WTC11 (cell line): ENCODE measurements at regions not wholly inside any gene's neighbourhood (a gene's known extent, or its start where the extent isn't known, plus 50 kb on each side); places are given as distances from the start of the nearest gene placed in this dataset.

Experiments
- ATAC-seq: fragments of 200-7000 bp; cut with Tn5 transposase; 2 replicates; pipeline ENCODE4 v1.10.0; 2021; ENCODE audit warnings: mild to moderate bottlenecking, moderate library complexity
- CTCF ChIA-PET: fragments of 300-600 bp; sonication (Branson Sonifier 250); formaldehyde crosslinking; loops from one replicate; lab custom pipeline; 2021; ENCODE audit warnings: antibody characterized with exemption; lab: Charles Lee
- POLR2A ChIA-PET: fragments of 350-600 bp; sonication (Branson Sonifier 250); formaldehyde crosslinking; loops from one replicate; lab custom pipeline; 2021; ENCODE audit warnings: antibody characterized with exemption; lab: Charles Lee
- DNase-seq: peaks from one replicate; pipeline ENCODE4 v3.0.0; 2021; ENCODE audit warnings: low spot score
- H3K27ac Mint-ChIP-seq: 2 replicates; pipeline ENCODE4 v1.8.0; 2021; ENCODE audit warnings: mixed read lengths
- H3K27me3 Mint-ChIP-seq: 2 replicates; pipeline ENCODE4 v1.8.0; 2021; ENCODE audit warnings: low read depth, mild to moderate bottlenecking, moderate library complexity, mixed read lengths
- H3K36me3 Mint-ChIP-seq: 2 replicates; pipeline ENCODE4 v1.8.0; 2021; ENCODE audit warnings: mixed read lengths
- H3K4me1 Mint-ChIP-seq: 2 replicates; pipeline ENCODE4 v1.8.0; 2022; ENCODE audit warnings: mixed read lengths
- H3K4me3 Mint-ChIP-seq: 2 replicates; pipeline ENCODE4 v1.8.0; 2021; ENCODE audit warnings: mild to moderate bottlenecking, moderate library complexity, mixed read lengths
- H3K9me3 Mint-ChIP-seq: 2 replicates; pipeline ENCODE4 v1.8.0; 2021; ENCODE audit warnings: mixed read lengths
- AR ChIP-seq: fragments of 250-450 bp; sonication (Bioruptor Pico); IDR thresholded peaks from 2 replicates; pipeline ENCODE4 v1.9.0; 2021; ENCODE audit warnings: mild to moderate bottlenecking
- ETV6 ChIP-seq: sonication (generic); formaldehyde crosslinking; IDR thresholded peaks from 2 replicates; pipeline ENCODE4 v1.8.1; 2022; ENCODE audit warnings: mild to moderate bottlenecking, missing genetic modification reagents
- FOXP1 ChIP-seq: sonication (generic); formaldehyde crosslinking; IDR thresholded peaks from 2 replicates; pipeline ENCODE4 v1.8.0; 2022; ENCODE audit warnings: missing genetic modification reagents, mild to moderate bottlenecking, moderate library complexity, borderline replicate concordance
- GRHL2 ChIP-seq: fragments of 250-450 bp; sonication (Bioruptor Pico); IDR thresholded peaks from 2 replicates; pipeline ENCODE4 v1.8.0; 2022; ENCODE audit warnings: mild to moderate bottlenecking, moderate library complexity; ENCODE audit not compliant: insufficient replicate concordance, severe bottlenecking
- GTF2I ChIP-seq: fragments of 250-450 bp; sonication (Bioruptor Pico); conservative IDR thresholded peaks from 2 replicates; pipeline ENCODE4 v1.4.0; 2021; ENCODE audit warnings: mild to moderate bottlenecking
- HMGXB4 ChIP-seq: sonication (generic); formaldehyde crosslinking; IDR thresholded peaks from 2 replicates; pipeline ENCODE4 v1.8.1; 2023; ENCODE audit warnings: mild to moderate bottlenecking, moderate library complexity, missing genetic modification reagents
- IRF2 ChIP-seq: sonication (generic); formaldehyde crosslinking; IDR thresholded peaks from 2 replicates; pipeline ENCODE4 v1.8.0; 2022; ENCODE audit warnings: low read depth, missing genetic modification reagents, borderline replicate concordance
- KAT7 ChIP-seq: sonication (generic); formaldehyde crosslinking; IDR thresholded peaks from 2 replicates; pipeline ENCODE4 v1.8.1; 2023; ENCODE audit warnings: missing genetic modification reagents, mild to moderate bottlenecking, borderline replicate concordance
- MAX ChIP-seq: sonication (generic); formaldehyde crosslinking; IDR thresholded peaks from 2 replicates; pipeline ENCODE4 v1.8.0; 2022; ENCODE audit warnings: mild to moderate bottlenecking, missing genetic modification reagents
- MXD4 ChIP-seq: fragments of 250-450 bp; sonication (Bioruptor Pico); IDR thresholded peaks from 2 replicates; pipeline ENCODE4 v1.8.0; 2021; ENCODE audit warnings: mild to moderate bottlenecking, moderate library complexity, borderline replicate concordance
- NFE2L1 ChIP-seq: sonication (generic); formaldehyde crosslinking; IDR thresholded peaks from 2 replicates; pipeline ENCODE4 v1.8.1; 2023; ENCODE audit warnings: missing genetic modification reagents
- NFYB ChIP-seq: sonication (generic); formaldehyde crosslinking; conservative IDR thresholded peaks from 2 replicates; pipeline ENCODE4 v1.8.0; 2022; ENCODE audit warnings: low read depth, missing genetic modification reagents
- RELA ChIP-seq: sonication (generic); formaldehyde crosslinking; IDR thresholded peaks from 2 replicates; pipeline ENCODE4 v1.8.1; 2022; ENCODE audit warnings: missing genetic modification reagents, mild to moderate bottlenecking, borderline replicate concordance
- SMAD3 ChIP-seq: sonication (generic); formaldehyde crosslinking; IDR thresholded peaks from 2 replicates; pipeline ENCODE4 v1.8.0; 2022; ENCODE audit warnings: missing genetic modification reagents, mild to moderate bottlenecking, borderline replicate concordance
- TEAD1 ChIP-seq: sonication (generic); formaldehyde crosslinking; IDR thresholded peaks from 2 replicates; pipeline ENCODE4 v1.8.0; 2022; ENCODE audit warnings: mild to moderate bottlenecking, missing genetic modification reagents
- TEAD4 ChIP-seq: sonication (generic); formaldehyde crosslinking; IDR thresholded peaks from 2 replicates; pipeline ENCODE4 v1.8.0; 2022; ENCODE audit warnings: mild to moderate bottlenecking, missing genetic modification reagents
- TP53 ChIP-seq: sonication (generic); formaldehyde crosslinking; IDR thresholded peaks from 2 replicates; pipeline ENCODE4 v1.8.1; 2023; ENCODE audit warnings: mild to moderate bottlenecking, missing genetic modification reagents
- ZNF396 ChIP-seq: fragments of 250-450 bp; sonication (Bioruptor Pico); IDR thresholded peaks from 2 replicates; pipeline ENCODE4 v1.8.0; 2021; ENCODE audit warnings: mild to moderate bottlenecking, moderate library complexity, borderline replicate concordance

GRCh38 chr13:106400289-106400688 is 135.2 kb downstream of the EFNB2 start (continued):
- no peak for TF ChIP-seq MAX (CRISPR knock-in tag)
- TF ChIP-seq FOXP1 (CRISPR knock-in tag) = no peak
- TF ChIP-seq GTF2I (CRISPR knock-in tag) = no peak
- TF ChIP-seq IRF2 (CRISPR knock-in tag) = no peak
- TF ChIP-seq, all 79 proteins: peak for 0

- peaks cover 2% of the 10 kb centered on the region for H3K27me3 Mint-ChIP-seq
- ChIA-PET CTCF (interaction anchor here (0.6 to 0.7 kb wide), 2 partner anchors 113 to 668 kb away, joined by 3 read pairs; no protein-coding TSS in a partner anchor), POLR2A (no interaction called here)
- peaks cover 31% of the 10 kb centered on the region for H3K4me1 Mint-ChIP-seq
- DNase-seq (no peak), ATAC-seq (no peak)
- H3K4me3 Mint-ChIP-seq = no peak overlapping the region
- H3K36me3 Mint-ChIP-seq = no peaks in the 10 kb centered on the region
- H3K9me3 Mint-ChIP-seq = no peaks in the 10 kb centered on the region
- H3K27ac Mint-ChIP-seq = no peak overlapping the region
- no peak for TF ChIP-seq NFE2L1
- no peak for TF ChIP-seq RELA (CRISPR knock-in tag)
- no peak for TF ChIP-seq NFYB (CRISPR knock-in tag)
- no peak for TF ChIP-seq TP53 (CRISPR knock-in tag)
- no peak for TF ChIP-seq TEAD1 (CRISPR knock-in tag)
- no peak for TF ChIP-seq KAT7
These were observed 137.2 kb downstream of the EFNB2 start for GRCh38 chr13:106398289-106398688.

- ChIA-PET POLR2A (no interaction called here), CTCF (no interaction called here)
- H3K4me3 Mint-ChIP-seq = no peak overlapping the region
These were observed 141.7 kb downstream of the EFNB2 start for GRCh38 chr13:106393776-106394175.

More at GRCh38 chr13:106393776-106394175, 141.7 kb downstream of the EFNB2 start:
- H3K27me3 Mint-ChIP-seq = peaks cover 2% of the 10 kb centered on the region
- peaks cover 1% of the 10 kb centered on the region; the same call in 1 of the 2 replicates for H3K36me3 Mint-ChIP-seq
- no peak for DNase-seq
- ATAC-seq = no peak
- peaks cover 8% of the 10 kb centered on the region for H3K9me3 Mint-ChIP-seq
- TF ChIP-seq ZNF396 (no peak), ETV6 (CRISPR knock-in tag) (no peak), TEAD4 (no peak), GRHL2 (no peak), SMAD3 (CRISPR knock-in tag) (no peak), MXD4 (CRISPR knock-in tag) (no peak), RELA (CRISPR knock-in tag) (no peak), GTF2I (CRISPR knock-in tag) (no peak), AR (no peak), HMGXB4 (no peak)
- TF ChIP-seq, all 79 proteins: peak for 0
- H3K27ac Mint-ChIP-seq = no peak overlapping the region
- H3K4me1 Mint-ChIP-seq = peaks cover 26% of the 10 kb centered on the region
